GM23338 (cell line): ENCODE measurements at regions not wholly inside any gene's neighbourhood (a gene's known extent, or its start where the extent isn't known, plus 50 kb on each side); places are given as distances from the start of the nearest gene placed in this dataset.

Source experiments
- CREB1 ChIP-seq: fragments of 250-450 bp; sonication (Bioruptor Pico); IDR thresholded peaks from 2 replicates; pipeline ENCODE4 v1.5.0; 2020; ENCODE audit warnings: low read depth, mild to moderate bottlenecking, moderate library complexity
- CTCF ChIP-seq, 2 experiments: fragments of 200-600 bp in 1 of 2; sonication (generic) in 1 of 2; conservative IDR thresholded peaks; 2 replicates each; pipeline versions ENCODE4 v1.5.1 to v1.6.1; 2016 to 2017; ENCODE audit warnings: antibody characterized with exemption in 2 of 2, low read depth in 2 of 2, mild to moderate bottlenecking in 2 of 2, moderate library complexity in 1 of 2
- ETS1 ChIP-seq: IDR thresholded peaks from 2 replicates; pipeline ENCODE4 v1.6.1; 2016; ENCODE audit warnings: antibody characterized with exemption
- EZH2 ChIP-seq: fragments of 200-600 bp; sonication (generic); IDR thresholded peaks from one replicate; pipeline ENCODE4 v1.8.0; 2017; ENCODE audit warnings: antibody characterized with exemption, mild to moderate bottlenecking, low read depth; ENCODE audit not compliant: unreplicated experiment
- EZH2phosphoT487 ChIP-seq: fragments of 200-600 bp; sonication (generic); IDR thresholded peaks from one replicate; pipeline ENCODE4 v1.8.1; 2018; ENCODE audit warnings: antibody characterized with exemption; ENCODE audit not compliant: unreplicated experiment
- JUNB ChIP-seq: IDR thresholded peaks from one replicate; pipeline ENCODE4 v1.6.1; 2016; ENCODE audit warnings: antibody characterized with exemption; ENCODE audit not compliant: unreplicated experiment
- NANOG ChIP-seq: IDR thresholded peaks from 2 replicates; pipeline ENCODE4 v1.6.1; 2016; ENCODE audit warnings: antibody characterized with exemption, borderline replicate concordance
- POLR2AphosphoS5 ChIP-seq: IDR thresholded peaks from 2 replicates; pipeline ENCODE4 v1.6.1; 2016; ENCODE audit warnings: antibody characterized with exemption, low read depth
- REST ChIP-seq: IDR thresholded peaks from one replicate; pipeline ENCODE4 v1.6.1; 2018; ENCODE audit warnings: antibody characterized with exemption; ENCODE audit not compliant: unreplicated experiment
- STAT1 ChIP-seq: IDR thresholded peaks from one replicate; pipeline ENCODE4 v1.6.1; 2016; ENCODE audit warnings: antibody characterized with exemption; ENCODE audit not compliant: unreplicated experiment
- ZNF114 ChIP-seq: fragments of 250-450 bp; sonication (Bioruptor Pico); IDR thresholded peaks from 2 replicates; pipeline ENCODE4 v1.5.0; 2020; ENCODE audit warnings: mild to moderate bottlenecking, moderate library complexity
- ZNF331 ChIP-seq: fragments of 250-450 bp; sonication (Bioruptor Pico); IDR thresholded peaks from 2 replicates; pipeline ENCODE4 v1.5.0; 2020; ENCODE audit warnings: low read depth, mild to moderate bottlenecking, moderate library complexity

GRCh38 chr13:55977436-55977835 lies 1163.3 kb upstream of the PRR20A start:
- TF ChIP-seq EZH2phosphoT487 (no peak), POLR2AphosphoS5 (no peak), CTCF (conservative IDR thresholded peaks at IDR 0.05; ENCODE audit: low read depth in 2 of 2) (no peak), ETS1 (no peak), EZH2 (no peak), NANOG (no peak), REST (no peak), CREB1 (no peak), JUNB (no peak), ZNF114 (CRISPR knock-in tag) (no peak), ZNF331 (no peak), STAT1 (no peak)
